ENCODE measurements at regions not wholly inside any gene's neighbourhood (a gene's known extent, or its start where the extent isn't known, plus 50 kb on each side); places are given as distances from the start of the nearest gene placed in this dataset.

- CTCF ChIA-PET: no interaction called here
- Histone ChIP-seq H3K9ac (ENCODE audit: low read depth, low read length) (no peak overlapping the region), H4K5ac (ENCODE audit: low read depth, low read length) (no peak overlapping the region), H2BK15ac (ENCODE audit: low read depth, low read length) (no peak overlapping the region), H3K18ac (ENCODE audit: low read depth, low read length) (no peak overlapping the region), H4K20me1 (ENCODE audit: insufficient read depth, low read length) (no peaks in the 10 kb centered on the region), H3K4ac (ENCODE audit: low read depth, low read length) (no peak overlapping the region), H3K27me3 (ENCODE audit: control insufficient read depth, insufficient read depth, low read length) (no peaks in the 10 kb centered on the region), H2BK120ac (ENCODE audit: low read depth, low read length) (no peak overlapping the region), H3K36me3 (ENCODE audit: control insufficient read depth, insufficient read depth, low read length) (no peaks in the 10 kb centered on the region), H3K79me1 (ENCODE audit: low read depth in 1 of 2, low read length in 2 of 2) (no peaks in the 10 kb centered on the region), H3K56ac (ENCODE audit: extremely low read depth, insufficient read depth, low read length) (no peak overlapping the region), H3K9me3 (ENCODE audit: control insufficient read depth, insufficient read depth, low read length) (no peaks in the 10 kb centered on the region), H4K8ac (ENCODE audit: low read depth in 2 of 2, low read length in 2 of 2) (no peak overlapping the region), H3K23ac (ENCODE audit: low read depth, low read length) (no peak overlapping the region), H2AK9ac (replicated peaks; ENCODE audit: low read depth, low read length, poor library complexity) (no peak overlapping the region), H3K4me3 (ENCODE audit: insufficient read depth, low read depth, low read length) (no peak overlapping the region), H2AFZ (replicated peaks; ENCODE audit: low read length, poor library complexity) (no peak overlapping the region), H3K4me2 (ENCODE audit: low read depth, low read length) (no peak overlapping the region), H3K14ac (replicated peaks; ENCODE audit: low read depth, low read length) (no peak overlapping the region), H2BK20ac (ENCODE audit: low read depth, low read length) (no peak overlapping the region), H3K27ac (ENCODE audit: insufficient read depth, low read length) (no peak overlapping the region), H3K9me1 (ENCODE audit: insufficient read depth, low read length) (no peaks in the 10 kb centered on the region), H2AK5ac (ENCODE audit: low read depth, low read length) (no peak overlapping the region), H4K91ac (ENCODE audit: insufficient read depth, low read depth, low read length) (no peak overlapping the region), H3K4me1 (ENCODE audit: control insufficient read depth, insufficient read depth, low read length) (no peaks in the 10 kb centered on the region), H2BK5ac (ENCODE audit: low read depth, low read length, poor library complexity, severe bottlenecking) (no peak overlapping the region)
- ATAC-seq (ENCODE audit: low read depth) (no peak), DNase-seq (no peak)
- in situ Hi-C loops (cut with MboI; ENCODE audit: low sequenced_read_pairs) (no loop called here), intact Hi-C loops (cut with micrococcal nuclease) (no loop called here), dilution Hi-C loops (cut with HindIII; ENCODE audit: low sequenced_read_pairs, unreplicated experiment) (no loop called here)
- WGBS, 2 experiments (ENCODE audit: extremely low coverage in 2 of 2, insufficient read length in 1 of 2): no CpG with 5 or more reads among the region's 3 CpGs
- TF ChIP-seq RFX5 (IDR thresholded peaks at IDR 0.05; ENCODE audit: low read depth, low read length): no peak
- no peak for TF ChIP-seq USF2 (IDR thresholded peaks at IDR 0.05; ENCODE audit: low read depth, low read length)
- no peak for TF ChIP-seq FOS (IDR thresholded peaks at IDR 0.05; ENCODE audit: low read depth, low read length)
- TF ChIP-seq BHLHE40 (IDR thresholded peaks at IDR 0.05; ENCODE audit: low read depth, low read length): no peak
- TF ChIP-seq CTCF (conservative IDR thresholded peaks at IDR 0.05; ENCODE audit: low read depth, low read length): no peak
- no peak for TF ChIP-seq CHD1 (IDR thresholded peaks at IDR 0.05; ENCODE audit: low read depth, low read length)
- TF ChIP-seq POLR2A (IDR thresholded peaks at IDR 0.05; ENCODE audit: low read depth, low read length): no peak
- no peak for TF ChIP-seq NFE2L2 (IDR thresholded peaks at IDR 0.05; ENCODE audit: low read depth, low read length)
- no peak for TF ChIP-seq RAD21 (IDR thresholded peaks at IDR 0.05; ENCODE audit: low read length)
- no peak for TF ChIP-seq MXI1 (IDR thresholded peaks at IDR 0.05; ENCODE audit: borderline replicate concordance, low read depth, low read length)
- TF ChIP-seq MAFK (IDR thresholded peaks at IDR 0.05; ENCODE audit: low read depth, low read length): no peak
- TF ChIP-seq ELK1 (IDR thresholded peaks at IDR 0.05; ENCODE audit: borderline replicate concordance, low read depth, low read length): no peak
- no peak for TF ChIP-seq CEBPB (IDR thresholded peaks at IDR 0.05; ENCODE audit: low read depth, low read length)
- no peak for TF ChIP-seq MAZ (IDR thresholded peaks at IDR 0.05; ENCODE audit: borderline replicate concordance, low read depth, low read length)
- no peak for TF ChIP-seq SMC3 (IDR thresholded peaks at IDR 0.05; ENCODE audit: low read depth, low read length)
- no peak for TF ChIP-seq RCOR1 (IDR thresholded peaks at IDR 0.05; ENCODE audit: insufficient replicate concordance, low read length)
- no TSS peak for BruUV-seq (replicated peaks)
- POLR2A ChIA-PET (ENCODE audit: unreplicated experiment): no interaction called here
These were observed 404.9 kb upstream of the TENM3 start for GRCh38 chr4:181838253-181838652.

Data from IMR-90 (cell line).